ENCODE measurements at regions not wholly inside any gene's neighbourhood (a gene's known extent, or its start where the extent isn't known, plus 50 kb on each side); places are given as distances from the start of the nearest gene placed in this dataset.

DNA sequence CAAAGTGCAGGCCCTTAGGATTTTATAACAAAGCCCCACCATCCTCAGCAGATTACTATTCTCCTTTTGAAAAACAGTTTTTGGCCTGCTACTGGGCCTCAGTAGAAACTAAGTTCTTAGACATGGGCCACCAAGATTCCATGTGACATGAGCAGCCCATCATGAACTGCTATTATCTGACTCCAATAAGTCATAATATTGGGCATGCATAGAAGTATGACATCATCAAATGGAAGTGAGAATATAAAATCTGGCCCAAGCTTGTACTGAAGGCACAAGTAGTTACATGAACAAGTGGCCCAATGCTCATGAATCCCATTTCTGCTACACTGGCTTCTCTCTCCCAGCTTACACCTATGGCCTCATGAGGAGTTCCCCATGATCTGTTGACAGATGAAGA is 404.8 kb downstream of the EPHA5 start:
- H3K27ac ChIP-seq = no peak overlapping the region
- no peak for DNase-seq (ENCODE audit: low spot score)
- H3K4me3 ChIP-seq = no peak overlapping the region
- TF ChIP-seq, protein P1, sequence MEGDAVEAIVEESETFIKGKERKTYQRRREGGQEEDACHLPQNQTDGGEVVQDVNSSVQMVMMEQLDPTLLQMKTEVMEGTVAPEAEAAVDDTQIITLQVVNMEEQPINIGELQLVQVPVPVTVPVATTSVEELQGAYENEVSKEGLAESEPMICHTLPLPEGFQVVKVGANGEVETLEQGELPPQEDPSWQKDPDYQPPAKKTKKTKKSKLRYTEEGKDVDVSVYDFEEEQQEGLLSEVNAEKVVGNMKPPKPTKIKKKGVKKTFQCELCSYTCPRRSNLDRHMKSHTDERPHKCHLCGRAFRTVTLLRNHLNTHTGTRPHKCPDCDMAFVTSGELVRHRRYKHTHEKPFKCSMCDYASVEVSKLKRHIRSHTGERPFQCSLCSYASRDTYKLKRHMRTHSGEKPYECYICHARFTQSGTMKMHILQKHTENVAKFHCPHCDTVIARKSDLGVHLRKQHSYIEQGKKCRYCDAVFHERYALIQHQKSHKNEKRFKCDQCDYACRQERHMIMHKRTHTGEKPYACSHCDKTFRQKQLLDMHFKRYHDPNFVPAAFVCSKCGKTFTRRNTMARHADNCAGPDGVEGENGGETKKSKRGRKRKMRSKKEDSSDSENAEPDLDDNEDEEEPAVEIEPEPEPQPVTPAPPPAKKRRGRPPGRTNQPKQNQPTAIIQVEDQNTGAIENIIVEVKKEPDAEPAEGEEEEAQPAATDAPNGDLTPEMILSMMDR (IDR thresholded peaks at IDR 0.05) = no peak

DNA sequence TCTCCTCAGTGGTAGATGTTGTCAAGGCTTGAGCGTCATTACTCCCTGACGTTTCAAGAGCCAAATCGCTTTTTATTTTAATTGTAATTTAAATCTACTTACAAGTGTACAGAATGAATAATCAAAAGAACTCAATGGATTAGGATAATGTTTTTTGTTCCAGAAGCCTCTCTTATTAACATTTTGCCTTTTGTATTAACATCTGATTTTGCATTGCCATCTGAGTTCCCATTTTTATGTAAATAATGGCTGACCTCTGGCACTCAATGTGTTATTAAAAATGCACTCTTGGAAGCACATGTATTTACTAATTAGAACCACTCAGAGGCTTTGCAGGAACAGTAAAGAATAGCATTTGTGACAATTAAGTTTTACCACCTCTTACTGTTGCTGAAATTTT is 411.0 kb downstream of the EPHA5 start:
- no peak for DNase-seq (ENCODE audit: low spot score)
- H3K4me3 ChIP-seq = no peak overlapping the region
- no peak overlapping the region for H3K27ac ChIP-seq
- TF ChIP-seq, protein P1 (IDR thresholded peaks at IDR 0.05) = no peak

DNA sequence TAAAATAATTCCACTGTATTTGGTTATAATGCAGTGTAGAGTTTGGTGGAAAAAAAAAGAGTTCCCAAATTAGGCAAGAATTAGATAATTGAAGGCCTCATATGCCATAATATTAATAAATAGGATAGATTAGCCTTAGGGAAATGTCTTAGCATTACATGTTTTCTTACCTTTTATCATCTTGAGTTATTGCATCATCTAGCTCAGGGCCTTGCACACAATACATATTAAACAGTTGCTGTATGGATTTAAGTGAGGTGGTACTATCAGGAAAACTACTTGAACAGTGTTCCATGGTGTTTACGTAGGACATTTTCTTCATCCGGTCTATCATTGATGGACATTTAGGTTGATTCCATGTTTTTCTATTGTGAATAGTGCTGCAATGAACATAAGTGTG is 419.4 kb downstream of the EPHA5 start:
- TF ChIP-seq, protein P1 (IDR thresholded peaks at IDR 0.05) = no peak
- DNase-seq (ENCODE audit: low spot score) = no peak
- no peak overlapping the region for H3K27ac ChIP-seq

DNA sequence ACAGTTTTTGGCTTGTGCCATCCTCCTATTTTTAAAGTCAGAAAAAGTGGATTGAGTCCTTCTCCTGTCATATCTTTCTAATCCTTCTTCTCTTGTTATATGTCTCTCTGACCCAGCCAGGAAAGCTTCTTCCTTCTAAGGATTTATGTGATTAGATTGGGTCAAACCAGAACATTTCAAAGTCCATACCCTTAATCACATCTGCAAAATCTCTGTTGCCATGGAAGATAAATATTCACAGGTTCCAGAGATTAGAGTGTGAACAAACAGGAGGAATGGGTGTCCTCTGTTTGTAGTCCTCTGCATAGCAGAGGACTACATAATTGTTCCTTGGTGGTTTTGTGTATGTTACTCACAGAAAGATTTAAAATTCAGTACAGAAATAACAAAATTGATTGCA is 421.2 kb downstream of the EPHA5 start:
- DNase-seq (ENCODE audit: low spot score) = no peak
- Histone ChIP-seq H3K4me3 (no peak overlapping the region), H3K27ac (no peak overlapping the region)
- TF ChIP-seq, protein P1 (IDR thresholded peaks at IDR 0.05) = no peak

More for the DNA sequence above, 419.4 kb downstream of the EPHA5 start:
- no peak overlapping the region for H3K4me3 ChIP-seq

DNA sequence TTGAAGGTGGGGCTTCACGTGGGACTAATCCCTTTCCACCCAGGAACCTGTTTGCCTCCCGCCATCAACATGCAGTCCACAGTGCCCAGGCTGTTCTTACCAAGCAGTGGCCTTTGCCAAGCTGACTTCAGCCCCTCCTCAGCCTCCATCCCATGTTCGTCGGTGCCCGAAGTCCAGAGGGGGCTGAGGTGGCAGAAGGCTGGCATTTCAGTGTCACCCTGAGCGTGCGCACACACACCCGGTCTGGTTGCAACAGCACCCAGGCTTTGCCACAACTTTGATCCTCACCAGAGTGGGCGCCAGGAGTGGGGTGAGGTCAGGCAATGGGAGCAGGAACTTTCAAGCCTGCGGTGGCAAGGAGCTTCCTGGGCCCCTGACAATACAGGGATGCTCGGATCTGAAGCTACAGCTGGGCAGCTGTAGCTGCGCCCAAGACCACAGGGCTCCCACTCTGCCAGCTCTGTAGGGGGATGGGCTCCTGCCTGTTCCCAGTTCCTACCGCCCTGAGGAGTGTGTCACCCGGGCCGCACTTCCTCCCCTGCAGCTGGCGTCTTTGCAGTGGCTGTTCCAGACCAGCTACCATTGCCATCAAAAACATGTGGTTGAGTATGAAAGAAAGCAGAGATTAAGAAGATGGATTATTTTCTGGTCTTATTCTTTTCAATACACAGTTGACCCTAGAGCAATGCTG is 428.0 kb downstream of the EPHA5 start:
- TF ChIP-seq, protein P1 (IDR thresholded peaks at IDR 0.05) = no peak
- H3K27ac ChIP-seq = no peak overlapping the region
- H3K4me3 ChIP-seq = no peak overlapping the region
- DNase-seq (ENCODE audit: low spot score) = no peak

DNA sequence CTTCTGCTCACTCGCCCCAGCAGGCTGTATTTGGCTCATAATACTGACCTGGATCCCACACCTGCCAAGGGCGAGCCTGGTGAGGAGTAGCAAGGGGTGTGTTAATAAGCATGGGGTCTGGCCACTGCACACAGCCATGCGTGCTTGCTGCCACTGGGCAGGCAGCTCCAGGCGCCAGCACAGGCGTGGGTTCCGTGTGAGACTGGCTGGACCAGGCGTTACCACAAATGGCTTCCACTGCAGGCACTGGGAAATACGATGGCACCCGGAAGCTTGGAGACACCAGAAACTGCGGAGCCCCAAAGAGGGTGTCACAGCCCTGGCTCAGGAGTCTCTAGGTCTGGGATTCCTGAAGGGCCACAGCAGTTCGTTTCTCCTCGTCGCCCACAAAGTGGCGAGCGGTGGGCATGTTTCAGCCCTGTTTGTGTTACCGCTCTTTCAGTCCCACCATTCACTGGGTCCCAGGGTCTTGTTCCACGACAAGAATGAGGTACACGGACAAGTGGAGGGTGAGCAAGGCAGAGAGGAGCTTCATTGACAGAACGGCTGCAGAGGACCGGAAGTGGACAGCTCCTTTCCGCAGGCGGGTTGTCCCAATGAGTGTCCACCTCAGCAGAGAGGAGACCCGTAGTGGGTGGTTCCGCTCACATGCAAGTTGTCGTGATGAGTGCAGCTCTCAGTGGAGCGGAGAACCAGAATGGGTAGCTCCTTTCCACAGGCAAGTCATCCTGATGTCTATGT is 428.9 kb downstream of the EPHA5 start:
- TF ChIP-seq, protein P1 (IDR thresholded peaks at IDR 0.05) = no peak
- no peak overlapping the region for H3K27ac ChIP-seq
- DNase-seq (ENCODE audit: low spot score) = no peak
- H3K4me3 ChIP-seq = no peak overlapping the region

DNA sequence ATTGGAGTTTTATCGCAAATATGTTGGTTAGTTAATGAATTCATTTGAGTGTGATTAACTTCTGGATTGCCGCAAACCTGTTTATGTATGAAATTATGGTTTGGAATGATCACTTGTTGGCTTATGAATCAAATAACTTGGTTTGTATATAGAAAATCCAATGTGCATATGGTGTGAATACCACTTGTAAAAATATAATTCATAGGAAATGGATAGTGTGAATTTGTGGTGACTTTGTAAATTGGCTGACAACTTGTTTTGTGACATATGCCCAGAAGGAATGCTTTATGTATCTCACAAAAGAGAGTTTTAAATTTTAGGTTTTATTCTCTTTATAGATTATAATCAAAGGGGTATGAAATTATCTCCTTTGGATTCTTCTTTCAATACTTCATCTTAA is 436.2 kb downstream of the EPHA5 start:
- H3K4me3 ChIP-seq = no peak overlapping the region
- H3K27ac ChIP-seq = no peak overlapping the region
- TF ChIP-seq, protein P1 (IDR thresholded peaks at IDR 0.05) = no peak
- no peak for DNase-seq (ENCODE audit: low spot score)

Data from coronary artery (tissue), 2 donors.